SH-SY5Y (cell line): ENCODE measurements at regions not wholly inside any gene's neighbourhood (a gene's known extent, or its start where the extent isn't known, plus 50 kb on each side); places are given as distances from the start of the nearest gene placed in this dataset.

Experiments
- GATA2 ChIP-seq: IDR thresholded peaks from 2 replicates; pipeline ENCODE4 v1.6.1; 2011; ENCODE audit warnings: mild to moderate bottlenecking, low read depth, low read length
- GATA3 ChIP-seq: IDR thresholded peaks from 2 replicates; pipeline ENCODE4 v1.6.1; 2011; ENCODE audit warnings: low read depth, mild to moderate bottlenecking, low read length, moderate library complexity

DNA sequence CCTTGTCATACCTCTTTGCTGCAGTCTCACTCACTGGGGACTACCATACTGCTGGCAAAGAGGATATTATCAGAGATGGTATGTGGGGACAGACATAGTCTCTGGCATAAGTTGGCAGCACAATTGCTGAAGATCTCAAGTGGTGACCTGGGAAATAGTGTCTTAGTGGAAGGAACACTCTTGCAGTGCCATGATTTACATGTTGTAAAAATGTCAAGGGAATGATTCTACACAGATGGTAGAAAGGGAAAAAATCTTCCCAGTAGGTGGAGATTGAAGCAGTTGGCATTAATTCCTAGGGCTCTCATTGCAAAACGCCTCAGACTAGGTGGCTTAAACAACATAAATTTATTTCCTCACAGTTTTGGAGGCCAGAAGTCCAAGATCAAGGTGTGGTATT lies 662.2 kb downstream of the DHX35 start:
- no peak for TF ChIP-seq GATA3
- TF ChIP-seq GATA2 = no peak

DNA sequence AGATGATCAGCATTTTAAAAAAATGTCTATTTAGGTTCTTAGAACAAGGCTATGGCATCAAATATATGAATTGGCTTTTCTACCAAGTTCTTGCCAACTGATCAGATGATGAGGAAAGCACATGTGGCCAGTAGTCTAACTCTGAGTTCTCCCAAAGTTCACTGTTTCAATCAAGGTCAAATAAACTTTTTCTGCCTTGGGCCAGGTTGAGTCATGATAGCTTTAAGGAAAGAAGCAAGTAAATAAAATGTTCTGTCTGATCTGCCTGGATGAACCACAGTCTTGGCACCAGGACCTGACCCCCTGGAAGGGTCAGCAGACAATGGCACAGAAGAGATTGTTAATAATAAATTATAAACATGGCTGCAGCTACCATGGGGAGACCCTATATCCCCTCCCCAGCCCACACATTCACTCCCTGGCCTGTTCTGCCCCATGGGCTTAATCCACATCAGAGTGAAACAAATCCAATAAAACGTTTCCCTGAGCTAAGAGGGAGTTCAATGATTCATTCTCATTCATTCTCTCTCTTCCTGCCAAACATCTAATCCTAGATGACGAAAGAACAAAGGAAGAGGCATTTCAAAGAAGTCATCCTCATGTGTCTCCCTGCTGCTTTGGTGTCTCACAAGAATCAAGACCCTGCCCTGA lies 661.6 kb downstream of the DHX35 start:
- TF ChIP-seq GATA3 (no peak), GATA2 (no peak)

DNA sequence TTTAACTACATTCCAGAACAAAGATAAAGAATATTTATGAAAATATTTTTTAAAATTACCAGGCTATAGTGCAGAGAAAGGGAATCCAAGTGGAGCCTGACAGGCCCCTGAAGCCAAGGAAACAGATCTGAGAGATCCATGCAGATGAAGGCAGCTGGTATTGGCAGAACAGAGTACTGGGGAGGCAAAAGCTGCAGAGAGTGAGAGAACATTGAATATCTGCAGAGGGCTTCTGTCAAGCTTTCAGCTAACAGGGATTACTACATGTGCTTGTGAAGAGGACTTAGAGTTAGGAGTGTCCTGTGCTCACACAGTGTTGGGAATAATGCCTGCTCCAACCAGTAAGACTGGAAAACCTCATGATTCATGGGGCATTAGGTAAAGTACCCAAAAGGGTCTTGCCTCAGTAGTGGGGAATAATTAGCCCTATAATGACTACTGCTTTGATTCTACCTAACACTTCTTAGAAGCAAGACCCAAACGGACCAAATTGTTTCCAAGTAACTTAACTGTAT lies 657.2 kb downstream of the DHX35 start:
- TF ChIP-seq GATA3 (no peak), GATA2 (no peak)

GRCh38 chr20:39611901-39612300 lies 649.8 kb downstream of the DHX35 start:
- TF ChIP-seq GATA2 (no peak), GATA3 (no peak)

- no peak for TF ChIP-seq GATA3
- no peak for TF ChIP-seq GATA2
Observed at GRCh38 chr20:39607141-39607540, 645.0 kb downstream of the DHX35 start.

GRCh38 chr20:39605908-39606307 lies 643.8 kb downstream of the DHX35 start:
- TF ChIP-seq GATA3 (no peak), GATA2 (no peak)

DNA sequence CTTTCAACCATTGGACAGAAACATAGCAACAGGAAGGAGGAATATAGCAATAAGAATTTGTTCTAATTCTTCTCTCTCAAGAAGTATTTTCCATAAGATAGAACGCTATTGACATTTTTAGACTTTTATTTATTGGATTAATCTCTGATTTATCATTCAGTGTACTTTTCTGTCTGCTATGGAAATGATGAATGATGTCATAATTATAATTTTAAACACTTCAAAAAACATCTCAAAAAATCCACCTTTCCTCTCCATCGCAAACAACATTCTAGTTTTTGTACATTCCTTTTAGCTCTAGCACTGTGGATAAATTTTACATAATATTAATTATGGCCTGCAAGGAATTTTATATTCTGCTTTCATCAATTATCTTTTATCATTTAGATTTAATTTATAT lies 643.2 kb downstream of the DHX35 start:
- TF ChIP-seq GATA2 = no peak
- TF ChIP-seq GATA3 = no peak

GRCh38 chr20:39603219-39603618 lies 641.1 kb downstream of the DHX35 start:
- TF ChIP-seq GATA2 (no peak), GATA3 (no peak)

- TF ChIP-seq GATA2 (no peak), GATA3 (no peak)
Observed at GRCh38 chr20:39602649-39603048, 640.5 kb downstream of the DHX35 start.

DNA sequence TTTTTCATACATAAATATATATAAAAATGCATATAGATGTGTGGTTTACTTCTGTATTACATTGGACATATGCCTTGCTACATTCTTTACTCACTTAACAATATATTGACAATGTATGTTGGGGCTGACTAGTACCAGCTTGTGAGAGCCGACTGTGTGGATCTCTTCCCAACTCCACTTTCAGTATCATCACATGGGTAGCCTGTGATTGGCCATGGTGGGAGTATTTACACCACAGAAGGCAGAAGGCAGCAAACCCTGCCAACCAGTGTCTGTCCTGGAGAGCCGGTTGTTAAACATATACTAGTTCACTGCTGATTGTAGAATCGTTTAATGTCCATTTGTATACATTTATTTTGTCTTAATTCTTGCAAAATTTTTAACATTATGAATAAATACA lies 638.7 kb downstream of the DHX35 start:
- TF ChIP-seq GATA2 (no peak), GATA3 (no peak)

GRCh38 chr20:39600156-39600555 lies 638.0 kb downstream of the DHX35 start:
- no peak for TF ChIP-seq GATA2
- TF ChIP-seq GATA3 = no peak; the same call in 1 of the 2 replicates

- TF ChIP-seq GATA3 = no peak
- no peak for TF ChIP-seq GATA2
Observed at GRCh38 chr20:39596554-39596953, 634.4 kb downstream of the DHX35 start.

DNA sequence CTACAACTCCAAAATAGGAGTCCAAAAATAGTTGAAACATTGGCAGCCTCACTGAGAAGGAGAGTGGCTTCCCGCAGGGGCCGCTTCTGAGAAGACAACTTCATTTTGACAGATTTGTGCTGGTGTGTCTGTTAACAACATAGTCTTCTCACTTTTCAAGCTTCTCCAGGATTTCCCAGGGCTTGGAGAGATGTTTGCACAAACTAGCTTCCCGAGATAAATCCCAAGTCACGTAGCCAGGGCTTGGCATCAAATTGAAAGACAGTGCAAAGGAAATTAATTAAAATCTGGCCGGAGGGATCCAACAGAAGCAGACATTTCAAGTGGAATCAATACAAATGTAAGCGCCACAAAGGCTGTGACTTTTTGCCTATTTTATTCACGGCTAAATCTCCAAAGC lies 630.2 kb downstream of the DHX35 start:
- TF ChIP-seq GATA3 (no peak), GATA2 (no peak)

- no peak for TF ChIP-seq GATA3
Observed at GRCh38 chr20:39588148-39588757, 626.1 kb downstream of the DHX35 start.

DNA sequence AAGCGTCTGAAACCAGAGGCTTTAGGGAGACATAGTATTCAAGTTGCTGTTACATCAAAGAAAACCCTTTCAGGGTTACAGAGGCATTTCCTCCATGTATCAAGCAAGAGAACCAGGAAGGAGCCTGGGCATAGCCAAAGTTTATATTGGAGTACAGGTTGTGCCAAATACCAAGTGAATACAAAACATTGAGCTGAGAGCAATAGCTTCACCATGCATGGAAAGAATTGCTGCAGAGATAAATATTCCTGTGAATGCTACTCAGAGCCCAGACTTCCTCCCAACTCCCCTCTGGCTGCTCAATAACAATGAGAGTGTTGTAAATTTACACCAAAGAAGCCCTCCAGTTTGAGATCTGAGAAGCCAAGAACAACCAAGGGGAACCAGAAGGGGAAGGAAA lies 618.9 kb downstream of the DHX35 start:
- no peak for TF ChIP-seq GATA2
- no peak for TF ChIP-seq GATA3

DNA sequence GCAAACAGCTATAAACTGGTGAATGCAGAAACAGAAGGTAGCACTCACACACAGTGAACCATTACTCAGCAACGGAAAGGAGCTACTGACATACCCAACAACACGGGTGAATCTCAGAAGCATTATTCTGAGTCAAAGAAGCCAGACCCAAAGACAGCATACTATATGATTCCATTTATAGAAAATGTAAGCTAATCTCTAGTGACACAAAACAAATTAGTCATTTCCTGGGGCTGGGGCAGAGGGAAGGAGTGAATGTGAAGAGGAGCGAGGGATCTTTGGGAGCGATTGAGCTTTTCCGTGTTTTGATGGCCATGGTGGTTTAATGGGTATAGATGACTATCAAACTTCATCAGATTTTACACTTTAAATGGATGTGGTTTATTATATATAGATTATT lies 614.6 kb downstream of the DHX35 start:
- TF ChIP-seq GATA2 (no peak), GATA3 (no peak)

DNA sequence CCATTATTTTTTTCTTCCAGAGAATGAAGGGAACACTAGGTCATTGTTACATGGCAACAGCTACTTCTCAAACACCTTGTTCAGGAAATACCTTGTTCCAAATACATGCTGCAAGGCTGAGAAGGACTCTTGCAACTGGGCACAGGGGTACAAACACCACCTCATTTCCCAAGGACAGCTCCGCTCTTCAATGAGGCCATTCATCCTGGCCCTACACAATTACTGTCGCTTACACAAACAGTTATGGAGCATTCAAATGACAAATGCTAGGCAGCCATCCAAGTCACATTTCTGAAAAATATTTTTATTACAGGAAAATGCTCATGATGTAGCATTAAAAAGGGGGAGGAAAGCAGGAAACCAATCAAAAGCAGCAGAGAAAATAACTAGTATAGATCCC lies 611.9 kb downstream of the DHX35 start:
- TF ChIP-seq GATA3 = no peak
- TF ChIP-seq GATA2 = no peak

DNA sequence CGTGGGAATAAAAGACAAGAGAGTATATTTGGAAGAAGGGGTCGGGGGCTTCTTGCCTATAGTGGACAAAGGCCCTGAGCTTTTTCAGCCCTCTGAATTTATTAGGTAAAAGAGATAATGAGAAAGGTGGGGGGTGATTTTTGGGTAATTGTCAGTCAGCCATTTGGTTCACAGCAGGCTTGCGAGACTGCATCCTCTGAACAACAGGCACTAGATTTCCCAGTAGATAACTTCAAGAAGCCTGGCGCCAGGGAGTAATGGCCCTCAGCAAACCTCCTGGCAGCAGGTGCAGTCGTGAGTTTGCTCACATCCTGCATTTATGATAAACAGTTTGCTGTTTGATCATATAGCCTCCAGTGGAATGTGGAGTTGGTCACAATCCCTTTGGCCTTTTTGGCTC lies 609.0 kb downstream of the DHX35 start:
- TF ChIP-seq GATA2 = peak; percentile 67
- no peak for TF ChIP-seq GATA3
